HEK293 (cell line): ENCODE measurements at regions not wholly inside any gene's neighbourhood (a gene's known extent, or its start where the extent isn't known, plus 50 kb on each side); places are given as distances from the start of the nearest gene placed in this dataset.

Source experiments
- CTCF ChIA-PET: fragments of 350-600 bp; formaldehyde crosslinking; extraction: SDS; loops from one replicate; lab custom pipeline; 2021; ENCODE audit warnings: antibody characterized with exemption; lab: Yijun Ruan, JAX
- POLR2A ChIA-PET: fragments of 300-600 bp; formaldehyde crosslinking; extraction: SDS; loops from one replicate; lab custom pipeline; 2020; ENCODE audit warnings: antibody characterized with exemption, inconsistent platforms; lab: Yijun Ruan, JAX
- H3K27ac ChIP-seq: fragments of 200-500 bp; sonication (Bioruptor generic); 2 replicates; pipeline ENCODE4 v1.5.1; 2014; ENCODE audit warnings: low read depth, low read length, control low read depth, inconsistent platforms; ENCODE audit errors: extremely low read depth
- H3K36me3 ChIP-seq, 2 experiments: fragments of 200-500 bp in 1 of 2; sonication (Bioruptor generic) in 1 of 2; 1 replicate in 1 of 2; 2 replicates in 1 of 2; pipeline ENCODE4 v1.5.1; 2014 to 2017; ENCODE audit warnings: inconsistent platforms in 2 of 2, low read length in 2 of 2; ENCODE audit not compliant: control insufficient read depth in 2 of 2, insufficient read depth in 1 of 2
- H3K4me1 ChIP-seq: fragments of 200-500 bp; sonication (Bioruptor generic); 2 replicates; pipeline ENCODE4 v1.5.1; 2014; ENCODE audit warnings: mild to moderate bottlenecking, low read length, inconsistent platforms; ENCODE audit not compliant: control insufficient read depth, insufficient read depth
- H3K4me3 ChIP-seq: 2 replicates; pipeline ENCODE4 v1.5.1; 2011; ENCODE audit warnings: low read depth, mild to moderate bottlenecking, control low read depth, low read length, moderate library complexity
- H3K9me3 ChIP-seq: fragments of 200-500 bp; sonication (Bioruptor generic); 2 replicates; pipeline ENCODE4 v1.5.1; 2014; ENCODE audit warnings: low read depth, low read length, inconsistent platforms; ENCODE audit not compliant: control insufficient read depth, insufficient read depth
- HOXD13 ChIP-seq: sonication (generic); formaldehyde crosslinking; IDR thresholded peaks from 2 replicates; pipeline ENCODE4 v1.8.0; 2022; ENCODE audit warnings: missing genetic modification reagents, borderline replicate concordance
- MEIS1 ChIP-seq: sonication (generic); formaldehyde crosslinking; IDR thresholded peaks from 2 replicates; pipeline ENCODE4 v1.8.1; 2022; ENCODE audit warnings: missing genetic modification reagents, mild to moderate bottlenecking, borderline replicate concordance
- PRDM10 ChIP-seq: fragments of 450-650 bp; formaldehyde crosslinking; IDR thresholded peaks from 2 replicates; pipeline ENCODE4 v1.5.1; 2016; ENCODE audit warnings: missing biosample characterization, missing genetic modification characterization
- SP3 ChIP-seq: fragments of 450-650 bp; formaldehyde crosslinking; IDR thresholded peaks from 2 replicates; pipeline ENCODE4 v1.5.1; 2016; ENCODE audit warnings: missing biosample characterization, missing genetic modification characterization
- ZBTB1 ChIP-seq: fragments of 450-650 bp; formaldehyde crosslinking; IDR thresholded peaks from 2 replicates; pipeline ENCODE4 v1.5.1; 2016; ENCODE audit warnings: missing biosample characterization, missing genetic modification characterization
- ZNF169 ChIP-seq: fragments of 450-650 bp; formaldehyde crosslinking; IDR thresholded peaks from 2 replicates; pipeline ENCODE4 v1.5.1; 2016; ENCODE audit warnings: missing biosample characterization, missing genetic modification characterization
- ZNF202 ChIP-seq: fragments of 450-650 bp; formaldehyde crosslinking; IDR thresholded peaks from 2 replicates; pipeline ENCODE4 v1.5.1; 2016; ENCODE audit warnings: missing biosample characterization, missing genetic modification characterization, borderline replicate concordance
- ZNF280C ChIP-seq: fragments of 450-650 bp; formaldehyde crosslinking; IDR thresholded peaks from 2 replicates; pipeline ENCODE4 v1.5.1; 2016; ENCODE audit warnings: missing biosample characterization, missing genetic modification characterization
- ZNF391 ChIP-seq: fragments of 450-650 bp; formaldehyde crosslinking; IDR thresholded peaks from 2 replicates; pipeline ENCODE4 v1.5.1; 2016; ENCODE audit warnings: low read depth, missing biosample characterization, missing genetic modification characterization, borderline replicate concordance
- ZNF548 ChIP-seq: fragments of 450-650 bp; formaldehyde crosslinking; IDR thresholded peaks from 2 replicates; pipeline ENCODE4 v1.5.1; 2016; ENCODE audit warnings: missing biosample characterization, missing genetic modification characterization
- ZNF621 ChIP-seq: fragments of 450-650 bp; formaldehyde crosslinking; IDR thresholded peaks from 2 replicates; pipeline ENCODE4 v1.5.1; 2017; ENCODE audit warnings: missing biosample characterization, missing genetic modification characterization
- ZNF623 ChIP-seq: fragments of 450-650 bp; formaldehyde crosslinking; IDR thresholded peaks from 2 replicates; pipeline ENCODE4 v1.5.1; 2016; ENCODE audit warnings: missing biosample characterization, missing genetic modification characterization
- ZNF624 ChIP-seq: fragments of 450-650 bp; formaldehyde crosslinking; IDR thresholded peaks from 2 replicates; pipeline ENCODE4 v1.5.1; 2017; ENCODE audit warnings: missing biosample characterization, missing genetic modification characterization
- ZNF654 ChIP-seq: fragments of 450-650 bp; formaldehyde crosslinking; IDR thresholded peaks from 2 replicates; pipeline ENCODE4 v1.5.1; 2016; ENCODE audit warnings: low read depth, missing biosample characterization, missing genetic modification characterization
- ZNF777 ChIP-seq: fragments of 450-650 bp; formaldehyde crosslinking; IDR thresholded peaks from 2 replicates; pipeline ENCODE4 v1.5.1; 2017; ENCODE audit warnings: missing biosample characterization, missing genetic modification characterization, borderline replicate concordance
- TF ChIP-seq, protein P1 (sequence below): fragments of 450-650 bp; formaldehyde crosslinking; IDR thresholded peaks from 2 replicates; pipeline ENCODE4 v1.5.1; 2017; ENCODE audit warnings: missing biosample characterization, mild to moderate bottlenecking, missing genetic modification characterization, moderate library complexity
- TF ChIP-seq, protein P2 (sequence below): fragments of 450-650 bp; formaldehyde crosslinking; IDR thresholded peaks from 2 replicates; pipeline ENCODE4 v1.5.1; 2016; ENCODE audit warnings: missing biosample characterization, missing genetic modification characterization, low read depth
- TF ChIP-seq, protein P3 (sequence below): fragments of 450-650 bp; formaldehyde crosslinking; optimal IDR thresholded peaks from 2 replicates; pipeline ENCODE3; 2016; ENCODE audit warnings: missing biosample characterization, mild to moderate bottlenecking, missing genetic modification characterization
- TF ChIP-seq, protein P4 (sequence below): fragments of 450-650 bp; formaldehyde crosslinking; IDR thresholded peaks from 2 replicates; pipeline ENCODE4 v1.5.1; 2016; ENCODE audit warnings: missing biosample characterization, missing genetic modification characterization

DNA sequence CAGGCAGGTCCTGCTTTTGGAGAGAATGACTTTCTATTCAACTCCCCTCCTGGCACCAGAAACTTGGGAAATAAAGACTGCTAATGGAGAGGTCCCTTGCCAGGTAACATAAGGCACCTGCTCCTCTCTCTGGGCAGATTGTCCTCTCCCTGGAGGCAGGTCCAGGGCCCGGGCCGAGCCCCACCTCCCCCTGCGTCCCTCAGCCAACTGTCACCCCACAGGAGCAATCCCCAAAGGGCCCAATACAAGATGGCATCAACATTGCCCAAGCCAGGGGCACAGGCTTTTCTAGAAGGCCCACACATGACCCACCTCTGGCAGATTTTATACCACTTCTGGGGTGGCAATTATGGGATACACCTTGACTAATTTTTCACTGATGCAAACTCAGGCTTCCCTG lies 145.2 kb downstream of the HERPUD2 start (continued):
- no peak for TF ChIP-seq ZNF621 (tag by site-specific recombination)
- TF ChIP-seq, all 188 proteins: peak for 0

DNA sequence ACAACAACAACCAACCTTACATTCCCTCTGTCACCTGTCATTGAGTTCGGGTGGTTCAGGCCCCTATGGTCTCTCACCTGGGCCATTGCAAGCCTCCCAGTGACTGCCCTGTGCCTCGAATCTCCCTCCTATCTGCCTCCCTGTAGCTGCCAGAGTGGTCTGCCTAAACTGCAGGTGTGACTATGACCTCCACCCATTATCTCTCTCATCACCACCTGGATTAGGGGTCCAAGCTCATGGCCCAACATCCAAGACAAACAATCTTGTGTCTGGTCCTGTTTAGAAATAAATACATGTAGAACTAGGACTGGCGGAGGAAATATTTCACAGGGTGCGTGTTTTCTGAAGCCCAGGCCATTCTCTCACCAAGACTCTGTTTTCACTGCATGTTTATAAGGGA lies 146.6 kb downstream of the HERPUD2 start:
- no peak for TF ChIP-seq PRDM10
- TF ChIP-seq HOXD13 (CRISPR knock-in tag): no peak
- no peak for TF ChIP-seq ZNF654 (tag by site-specific recombination)
- TF ChIP-seq MEIS1 (CRISPR knock-in tag): no peak
- no peak for TF ChIP-seq ZNF777 (tag by site-specific recombination)
- TF ChIP-seq, protein P1, sequence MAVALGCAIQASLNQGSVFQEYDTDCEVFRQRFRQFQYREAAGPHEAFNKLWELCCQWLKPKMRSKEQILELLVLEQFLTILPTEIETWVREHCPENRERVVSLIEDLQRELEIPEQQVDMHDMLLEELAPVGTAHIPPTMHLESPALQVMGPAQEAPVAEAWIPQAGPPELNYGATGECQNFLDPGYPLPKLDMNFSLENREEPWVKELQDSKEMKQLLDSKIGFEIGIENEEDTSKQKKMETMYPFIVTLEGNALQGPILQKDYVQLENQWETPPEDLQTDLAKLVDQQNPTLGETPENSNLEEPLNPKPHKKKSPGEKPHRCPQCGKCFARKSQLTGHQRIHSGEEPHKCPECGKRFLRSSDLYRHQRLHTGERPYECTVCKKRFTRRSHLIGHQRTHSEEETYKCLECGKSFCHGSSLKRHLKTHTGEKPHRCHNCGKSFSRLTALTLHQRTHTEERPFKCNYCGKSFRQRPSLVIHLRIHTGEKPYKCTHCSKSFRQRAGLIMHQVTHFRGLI: no peak
- no peak for TF ChIP-seq ZNF623
- no peak for TF ChIP-seq ZNF280C (tag by site-specific recombination)
- TF ChIP-seq ZNF169 (tag by site-specific recombination): no peak
- ChIA-PET CTCF (interaction anchor here (0.7 to 1.9 kb wide), 3 partner anchors 10 to 76 kb away, joined by 3 to 6 read pairs (median 3); no protein-coding TSS in a partner anchor), POLR2A (no interaction called here)
- Histone ChIP-seq H3K36me3 (no peaks in the 10 kb centered on the region), H3K27ac (no peak overlapping the region), H3K4me3 (no peak overlapping the region), H3K4me1 (no peaks in the 10 kb centered on the region), H3K9me3 (no peaks in the 10 kb centered on the region)

DNA sequence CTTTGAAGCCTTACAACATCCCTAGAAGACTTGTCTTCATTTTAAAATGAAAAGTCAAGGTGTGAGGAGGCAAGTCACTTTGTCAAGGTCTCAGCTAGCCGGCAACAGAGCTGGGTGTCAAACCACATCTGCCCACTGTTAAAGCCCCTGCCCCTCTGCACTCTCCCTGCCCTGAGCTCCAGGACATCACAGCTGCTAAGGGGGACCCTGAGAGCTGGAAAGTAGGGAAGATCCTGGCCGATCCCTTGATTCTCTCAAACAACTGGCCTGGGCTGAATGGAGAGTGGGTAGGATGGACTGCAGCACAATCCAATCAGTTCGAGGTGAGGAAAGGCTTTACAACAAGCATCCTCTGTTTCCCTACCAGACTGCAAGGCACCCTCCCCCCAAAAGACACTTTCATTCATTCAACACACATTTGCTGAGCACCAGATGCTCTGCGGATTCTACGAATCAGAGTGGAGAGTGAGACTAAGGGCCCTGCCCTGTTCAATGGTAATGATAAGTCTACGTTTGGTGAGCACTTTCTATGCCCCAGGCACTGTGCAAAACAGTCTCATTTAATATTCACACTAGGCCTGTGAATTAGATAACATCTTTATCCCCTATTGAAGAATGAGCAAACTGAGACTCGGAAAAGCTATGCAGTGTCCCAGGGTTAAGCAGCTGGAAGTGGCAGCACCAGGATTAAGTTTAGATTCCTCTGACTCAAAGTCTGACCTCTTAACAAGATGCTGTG lies 148.1 kb downstream of the HERPUD2 start:
- Histone ChIP-seq H3K4me1 (no peaks in the 10 kb centered on the region), H3K4me3 (no peak overlapping the region), H3K9me3 (no peaks in the 10 kb centered on the region), H3K27ac (no peak overlapping the region), H3K36me3 (no peaks in the 10 kb centered on the region)
- ChIA-PET POLR2A (no interaction called here), CTCF (interaction anchor here (1.0 to 1.5 kb wide), 3 partner anchors 9 to 27 kb away, joined by 3 read pairs; no protein-coding TSS in a partner anchor)
- TF ChIP-seq SP3 (tag by site-specific recombination) (no peak), ZNF391 (no peak), ZNF624 (tag by site-specific recombination) (no peak), ZNF202 (no peak), ZNF548 (tag by site-specific recombination) (no peak), ZBTB1 (tag by site-specific recombination) (no peak)
- TF ChIP-seq, protein P2, sequence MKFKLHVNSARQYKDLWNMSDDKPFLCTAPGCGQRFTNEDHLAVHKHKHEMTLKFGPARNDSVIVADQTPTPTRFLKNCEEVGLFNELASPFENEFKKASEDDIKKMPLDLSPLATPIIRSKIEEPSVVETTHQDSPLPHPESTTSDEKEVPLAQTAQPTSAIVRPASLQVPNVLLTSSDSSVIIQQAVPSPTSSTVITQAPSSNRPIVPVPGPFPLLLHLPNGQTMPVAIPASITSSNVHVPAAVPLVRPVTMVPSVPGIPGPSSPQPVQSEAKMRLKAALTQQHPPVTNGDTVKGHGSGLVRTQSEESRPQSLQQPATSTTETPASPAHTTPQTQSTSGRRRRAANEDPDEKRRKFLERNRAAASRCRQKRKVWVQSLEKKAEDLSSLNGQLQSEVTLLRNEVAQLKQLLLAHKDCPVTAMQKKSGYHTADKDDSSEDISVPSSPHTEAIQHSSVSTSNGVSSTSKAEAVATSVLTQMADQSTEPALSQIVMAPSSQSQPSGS: no peak
- TF ChIP-seq, protein P3, sequence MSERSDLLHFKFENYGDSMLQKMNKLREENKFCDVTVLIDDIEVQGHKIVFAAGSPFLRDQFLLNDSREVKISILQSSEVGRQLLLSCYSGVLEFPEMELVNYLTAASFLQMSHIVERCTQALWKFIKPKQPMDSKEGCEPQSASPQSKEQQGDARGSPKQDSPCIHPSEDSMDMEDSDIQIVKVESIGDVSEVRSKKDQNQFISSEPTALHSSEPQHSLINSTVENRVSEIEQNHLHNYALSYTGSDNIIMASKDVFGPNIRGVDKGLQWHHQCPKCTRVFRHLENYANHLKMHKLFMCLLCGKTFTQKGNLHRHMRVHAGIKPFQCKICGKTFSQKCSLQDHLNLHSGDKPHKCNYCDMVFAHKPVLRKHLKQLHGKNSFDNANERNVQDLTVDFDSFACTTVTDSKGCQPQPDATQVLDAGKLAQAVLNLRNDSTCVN (tag by site-specific recombination): no peak
- TF ChIP-seq, protein P4, sequence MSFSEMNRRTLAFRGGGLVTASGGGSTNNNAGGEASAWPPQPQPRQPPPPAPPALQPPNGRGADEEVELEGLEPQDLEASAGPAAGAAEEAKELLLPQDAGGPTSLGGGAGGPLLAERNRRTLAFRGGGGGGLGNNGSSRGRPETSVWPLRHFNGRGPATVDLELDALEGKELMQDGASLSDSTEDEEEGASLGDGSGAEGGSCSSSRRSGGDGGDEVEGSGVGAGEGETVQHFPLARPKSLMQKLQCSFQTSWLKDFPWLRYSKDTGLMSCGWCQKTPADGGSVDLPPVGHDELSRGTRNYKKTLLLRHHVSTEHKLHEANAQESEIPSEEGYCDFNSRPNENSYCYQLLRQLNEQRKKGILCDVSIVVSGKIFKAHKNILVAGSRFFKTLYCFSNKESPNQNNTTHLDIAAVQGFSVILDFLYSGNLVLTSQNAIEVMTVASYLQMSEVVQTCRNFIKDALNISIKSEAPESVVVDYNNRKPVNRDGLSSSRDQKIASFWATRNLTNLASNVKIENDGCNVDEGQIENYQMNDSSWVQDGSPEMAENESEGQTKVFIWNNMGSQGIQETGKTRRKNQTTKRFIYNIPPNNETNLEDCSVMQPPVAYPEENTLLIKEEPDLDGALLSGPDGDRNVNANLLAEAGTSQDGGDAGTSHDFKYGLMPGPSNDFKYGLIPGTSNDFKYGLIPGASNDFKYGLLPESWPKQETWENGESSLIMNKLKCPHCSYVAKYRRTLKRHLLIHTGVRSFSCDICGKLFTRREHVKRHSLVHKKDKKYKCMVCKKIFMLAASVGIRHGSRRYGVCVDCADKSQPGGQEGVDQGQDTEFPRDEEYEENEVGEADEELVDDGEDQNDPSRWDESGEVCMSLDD (tag by site-specific recombination): no peak
